ENCODE measurements at regions not wholly inside any gene's neighbourhood (a gene's known extent, or its start where the extent isn't known, plus 50 kb on each side); places are given as distances from the start of the nearest gene placed in this dataset.

- TF ChIP-seq CTCF (IDR thresholded peaks at IDR 0.05) (no peak), EZH2 (IDR thresholded peaks at IDR 0.05) (no peak), EZH2phosphoT487 (IDR thresholded peaks at IDR 0.05) (no peak)
Observed at GRCh38 chr11:110935018-110935640, 222.9 kb upstream of the ARHGAP20 start.
